ENCODE measurements at regions not wholly inside any gene's neighbourhood (a gene's known extent, or its start where the extent isn't known, plus 50 kb on each side); places are given as distances from the start of the nearest gene placed in this dataset.

GRCh38 chr13:30147015-30147414, 160.3 kb downstream of the KATNAL1 start:
- Histone ChIP-seq H3K4me2 (no peak overlapping the region), H3K36me3 (replicated peaks in 1 of 2; ENCODE audit: control insufficient read depth in 1 of 2, insufficient read depth in 2 of 2, low read length in 1 of 2) (no peaks in the 10 kb centered on the region), H3K27me3 (ENCODE audit: insufficient read depth) (no peaks in the 10 kb centered on the region), H2AFZ (ENCODE audit: low read depth) (no peak overlapping the region), H3K9me3 (no peaks in the 10 kb centered on the region), H3K4me3 (ENCODE audit: low read depth in 2 of 2, low read length in 1 of 2) (no peak overlapping the region), H3F3A (replicated peaks; ENCODE audit: insufficient read depth) (peaks cover 6% of the 10 kb centered on the region), H3K9me2 (no peaks in the 10 kb centered on the region), H3K27ac (ENCODE audit: low read depth in 2 of 2, low read length in 1 of 2) (no peak overlapping the region), H3K9ac (no peak overlapping the region), H4K20me1 (ENCODE audit: insufficient read depth) (no peaks in the 10 kb centered on the region), H3K79me2 (ENCODE audit: insufficient read depth) (no peaks in the 10 kb centered on the region), H3K4me1 (ENCODE audit: control insufficient read depth in 1 of 2, insufficient read depth in 2 of 2, low read depth in 1 of 2, low read length in 1 of 2) (peaks cover 18 to 22% of the 10 kb centered on the region in 2 experiments; a peak in 3 of 4 replicates)
- ChIA-PET POLR2A (interaction anchor here (0.6 kb wide), 1 partner anchor 186 kb away, joined by 3 read pairs; no protein-coding TSS in a partner anchor), CTCF (interaction anchor here (2.1 to 7.9 kb wide), 2 partner anchors 15 to 32 kb away, joined by 5 to 74 read pairs; no protein-coding TSS in a partner anchor)
- TF ChIP-seq EP300 (IDR thresholded peaks at IDR 0.05; ENCODE audit: borderline replicate concordance in 1 of 2, low read depth in 1 of 2, low read length in 1 of 2) (no peak), USF1 (IDR thresholded peaks at IDR 0.05; ENCODE audit: borderline replicate concordance, low read depth) (no peak), ZBTB33 (IDR thresholded peaks at IDR 0.05; ENCODE audit: borderline replicate concordance, low read depth) (no peak), ELF1 (IDR thresholded peaks at IDR 0.05) (no peak), RFX5 (IDR thresholded peaks at IDR 0.05; ENCODE audit: low read length) (no peak), USF2 (IDR thresholded peaks at IDR 0.05; ENCODE audit: borderline replicate concordance, low read depth, low read length) (no peak), MEF2A (IDR thresholded peaks at IDR 0.05; ENCODE audit: borderline replicate concordance, low read depth) (no peak), CHD2 (IDR thresholded peaks at IDR 0.05; ENCODE audit: low read length, partially characterized antibody) (no peak), CTCF (IDR thresholded peaks at IDR 0.05) (no peak), TEAD4 (IDR thresholded peaks at IDR 0.05; ENCODE audit: borderline replicate concordance, insufficient read depth) (no peak), RXRA (IDR thresholded peaks at IDR 0.05; ENCODE audit: borderline replicate concordance, low read depth) (no peak), NRF1 (IDR thresholded peaks at IDR 0.05; ENCODE audit: low read depth, low read length) (no peak), GATA2 (CRISPR knock-in tag; IDR thresholded peaks at IDR 0.05) (no peak), FOSL2 (IDR thresholded peaks at IDR 0.05; ENCODE audit: borderline replicate concordance, low read depth) (no peak), FOXM1 (IDR thresholded peaks at IDR 0.05; ENCODE audit: low read depth) (no peak), SMC3 (IDR thresholded peaks at IDR 0.05; ENCODE audit: low read depth, low read length) (no peak), POLR2AphosphoS5 (IDR thresholded peaks at IDR 0.05; ENCODE audit: low read depth, low read length) (no peak)
- 69% methylated on average over 4 of the region's 4 CpGs for whole genome bisulfite sequencing (ENCODE audit: low lambda C conversion rate)
- no peak for DNase-seq

All from SK-N-SH (cell line).